GM12872 (cell line): ENCODE measurements at regions not wholly inside any gene's neighbourhood (a gene's known extent, or its start where the extent isn't known, plus 50 kb on each side); places are given as distances from the start of the nearest gene placed in this dataset.

Experiments used
- TF ChIP-seq, protein P1 (sequence below): IDR thresholded peaks from 3 replicates; pipeline ENCODE4 v1.5.1; 2011; ENCODE audit warnings: low read depth, mild to moderate bottlenecking, low read length, moderate library complexity; ENCODE audit not compliant: insufficient read depth

GRCh38 chr2:164186591-164186990, 434.7 kb downstream of the GRB14 start:
- TF ChIP-seq, protein P1, sequence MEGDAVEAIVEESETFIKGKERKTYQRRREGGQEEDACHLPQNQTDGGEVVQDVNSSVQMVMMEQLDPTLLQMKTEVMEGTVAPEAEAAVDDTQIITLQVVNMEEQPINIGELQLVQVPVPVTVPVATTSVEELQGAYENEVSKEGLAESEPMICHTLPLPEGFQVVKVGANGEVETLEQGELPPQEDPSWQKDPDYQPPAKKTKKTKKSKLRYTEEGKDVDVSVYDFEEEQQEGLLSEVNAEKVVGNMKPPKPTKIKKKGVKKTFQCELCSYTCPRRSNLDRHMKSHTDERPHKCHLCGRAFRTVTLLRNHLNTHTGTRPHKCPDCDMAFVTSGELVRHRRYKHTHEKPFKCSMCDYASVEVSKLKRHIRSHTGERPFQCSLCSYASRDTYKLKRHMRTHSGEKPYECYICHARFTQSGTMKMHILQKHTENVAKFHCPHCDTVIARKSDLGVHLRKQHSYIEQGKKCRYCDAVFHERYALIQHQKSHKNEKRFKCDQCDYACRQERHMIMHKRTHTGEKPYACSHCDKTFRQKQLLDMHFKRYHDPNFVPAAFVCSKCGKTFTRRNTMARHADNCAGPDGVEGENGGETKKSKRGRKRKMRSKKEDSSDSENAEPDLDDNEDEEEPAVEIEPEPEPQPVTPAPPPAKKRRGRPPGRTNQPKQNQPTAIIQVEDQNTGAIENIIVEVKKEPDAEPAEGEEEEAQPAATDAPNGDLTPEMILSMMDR, result no peak

DNA sequence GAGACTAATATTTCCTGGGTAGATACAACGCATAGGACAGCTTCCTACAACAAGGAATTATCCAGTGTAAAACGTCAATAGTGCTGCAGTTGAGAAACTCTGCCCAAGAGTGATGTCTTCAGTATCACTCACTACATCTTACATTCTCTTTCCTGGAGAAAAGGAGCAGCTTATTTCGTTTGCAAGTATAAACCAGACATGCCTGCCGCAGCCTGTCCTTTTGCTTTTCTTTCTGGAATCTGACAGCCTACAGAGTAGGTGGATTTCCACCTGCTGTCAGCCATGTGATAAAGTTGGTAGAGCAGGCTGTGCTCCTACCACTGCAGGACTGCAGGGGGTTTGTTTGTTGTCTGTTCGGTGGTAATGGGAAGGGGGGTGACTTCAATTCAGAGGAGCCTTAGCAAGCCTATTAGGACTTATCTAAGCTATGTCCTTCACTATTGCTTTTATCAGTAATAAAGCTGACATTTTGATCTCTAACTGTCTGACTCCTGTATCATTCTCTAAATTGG, 439.1 kb downstream of the GRB14 start:
- TF ChIP-seq, protein P1, result no peak

DNA sequence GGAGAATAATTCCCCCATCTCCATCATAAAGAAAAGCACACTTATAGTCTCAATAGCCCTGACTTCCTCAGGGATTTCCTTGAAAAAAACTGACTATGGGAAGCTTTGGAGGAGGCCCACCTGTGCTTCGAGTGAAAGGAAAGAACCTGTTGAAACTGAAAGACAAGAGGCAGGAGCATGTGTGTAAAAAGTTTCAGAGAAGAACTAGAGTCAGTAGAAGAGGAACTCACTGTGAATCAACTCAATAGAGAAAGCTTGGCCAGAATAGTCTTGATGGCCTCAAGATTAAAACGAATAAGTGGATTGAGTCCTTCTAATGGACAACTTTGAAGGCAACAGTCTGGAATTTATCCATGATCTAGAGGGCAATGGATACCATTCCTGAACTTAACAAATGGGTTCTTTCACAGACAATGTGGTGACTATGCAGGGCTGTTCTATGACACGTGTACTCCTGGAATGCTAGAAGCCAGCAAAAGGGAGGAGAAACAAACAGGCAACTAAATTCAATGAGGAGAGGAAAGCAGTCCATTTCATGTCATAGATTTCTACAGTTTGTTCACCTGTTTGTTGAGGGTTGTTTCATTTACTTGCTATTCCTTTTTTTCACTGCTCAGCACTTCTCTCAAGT, 442.3 kb downstream of the GRB14 start:
- TF ChIP-seq, protein P1, result no peak

GRCh38 chr2:164164602-164165001, 428.8 kb upstream of the FIGN start:
- TF ChIP-seq, protein P1, result no peak

GRCh38 chr2:164155558-164155957, 419.8 kb upstream of the FIGN start:
- TF ChIP-seq, protein P1, result no peak

DNA sequence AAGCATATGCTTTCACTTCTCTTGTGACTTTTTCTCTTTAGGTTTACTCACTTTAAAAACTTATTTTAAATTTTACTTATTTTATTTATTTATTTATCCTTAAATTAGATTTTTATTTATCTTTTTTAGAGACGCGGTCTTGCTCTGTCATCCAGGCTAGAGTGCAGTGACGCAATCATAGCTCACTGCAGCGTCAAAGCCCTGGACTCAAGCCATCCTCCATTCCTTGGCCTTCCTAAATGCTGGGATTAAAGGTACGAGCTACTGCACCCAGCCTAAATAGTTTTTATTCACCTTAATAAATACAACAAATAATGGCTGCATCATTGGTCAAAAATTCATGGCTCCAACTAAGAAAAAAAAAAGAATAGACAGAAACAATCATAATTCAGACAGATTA, 415.7 kb upstream of the FIGN start:
- TF ChIP-seq, protein P1, result no peak

- TF ChIP-seq, protein P1, result no peak
These were observed 414.8 kb upstream of the FIGN start for GRCh38 chr2:164150604-164151003.

DNA sequence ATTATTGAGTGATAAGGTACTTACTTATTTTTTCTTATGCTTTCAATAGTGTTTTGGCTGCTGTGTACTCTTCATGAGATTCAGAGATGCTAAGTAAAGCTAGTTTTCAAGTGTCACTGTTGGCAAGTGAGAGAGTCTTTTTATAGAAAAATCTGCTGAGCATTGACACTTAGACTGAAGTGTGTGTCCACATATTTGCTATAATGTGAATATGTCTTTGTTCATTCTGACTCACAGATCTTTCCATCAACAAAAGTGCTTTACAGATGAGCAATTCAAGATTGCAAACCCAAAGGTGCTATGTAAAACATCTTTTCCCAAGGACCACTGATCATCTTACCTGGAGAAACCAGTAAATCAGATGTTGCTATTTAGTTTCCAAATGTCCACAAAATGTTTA, 410.6 kb upstream of the FIGN start:
- TF ChIP-seq, protein P1, result no peak
